ENCODE measurements at regions not wholly inside any gene's neighbourhood (a gene's known extent, or its start where the extent isn't known, plus 50 kb on each side); places are given as distances from the start of the nearest gene placed in this dataset.

DNA sequence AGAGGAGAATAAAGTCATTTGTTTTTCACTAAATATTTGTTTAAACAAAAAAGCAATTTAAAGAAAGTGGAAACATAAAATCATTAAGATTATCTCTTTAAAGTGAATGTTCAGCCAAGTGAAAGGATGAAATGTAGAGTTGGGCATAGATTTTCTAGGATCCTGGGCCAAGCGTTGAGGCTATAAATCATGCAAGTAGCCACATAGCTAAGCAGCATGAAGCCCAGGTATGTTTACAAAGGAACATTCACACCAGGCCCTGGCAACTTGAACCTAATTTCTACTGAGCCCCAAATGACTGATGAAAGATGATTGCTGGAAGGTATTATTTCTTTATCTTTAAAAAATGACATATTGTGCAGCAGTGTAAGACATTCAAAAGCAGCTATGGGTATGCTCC is 461.8 kb downstream of the MAT2B start:
- ChIA-PET POLR2A (no interaction called here), CTCF (ENCODE audit: low intra/inter-chr PET ratio, low total read pairs) (no interaction called here)
- no peaks in the 10 kb centered on the region for H3K4me1 ChIP-seq (ENCODE audit: insufficient read depth, low read length)
- H3K9ac ChIP-seq (ENCODE audit: insufficient read depth, low read depth, low read length): no peak overlapping the region
- no peaks in the 10 kb centered on the region for H3K36me3 ChIP-seq (replicated peaks in 1 of 2; ENCODE audit: control insufficient read depth in 1 of 2, insufficient read depth in 2 of 2, low read length in 2 of 2)
- ATAC-seq: no peak
- H3K79me2 ChIP-seq (ENCODE audit: insufficient read depth, low read length): no peaks in the 10 kb centered on the region
- H3K4me3 ChIP-seq (replicated peaks in 1 of 3; ENCODE audit: insufficient read depth in 1 of 3, low read depth in 2 of 3, low read length in 3 of 3): no peak overlapping the region
- intact Hi-C loops (cut with micrococcal nuclease; ENCODE audit: unreplicated experiment): no loop called here
- TF ChIP-seq ZBTB21 (CRISPR knock-in tag; IDR thresholded peaks at IDR 0.05): no peak
- TF ChIP-seq ZNF224 (CRISPR knock-in tag; IDR thresholded peaks at IDR 0.05): no peak
- no peak for TF ChIP-seq SNAI1 (CRISPR knock-in tag; IDR thresholded peaks at IDR 0.05; ENCODE audit: borderline replicate concordance)
- TF ChIP-seq TOE1 (CRISPR knock-in tag; IDR thresholded peaks at IDR 0.05): no peak
- no peak for TF ChIP-seq ZNF329 (CRISPR knock-in tag; IDR thresholded peaks at IDR 0.05; ENCODE audit: low read depth)
- TF ChIP-seq SIN3A (IDR thresholded peaks at IDR 0.05; ENCODE audit: borderline replicate concordance, low read depth, low read length): no peak
- TF ChIP-seq, protein P1, sequence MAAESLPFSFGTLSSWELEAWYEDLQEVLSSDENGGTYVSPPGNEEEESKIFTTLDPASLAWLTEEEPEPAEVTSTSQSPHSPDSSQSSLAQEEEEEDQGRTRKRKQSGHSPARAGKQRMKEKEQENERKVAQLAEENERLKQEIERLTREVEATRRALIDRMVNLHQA (CRISPR knock-in tag; IDR thresholded peaks at IDR 0.05): no peak
- TF ChIP-seq SMYD3 (CRISPR knock-in tag; IDR thresholded peaks at IDR 0.05): no peak
- TF ChIP-seq KAT8 (CRISPR knock-in tag; IDR thresholded peaks at IDR 0.05): no peak
- no peak for TF ChIP-seq RXRA (CRISPR knock-in tag; IDR thresholded peaks at IDR 0.05)
- no peak for TF ChIP-seq MIXL1 (CRISPR knock-in tag; IDR thresholded peaks at IDR 0.05)
- no peak for TF ChIP-seq ADNP (CRISPR knock-in tag; IDR thresholded peaks at IDR 0.05)
- TF ChIP-seq, protein P2, sequence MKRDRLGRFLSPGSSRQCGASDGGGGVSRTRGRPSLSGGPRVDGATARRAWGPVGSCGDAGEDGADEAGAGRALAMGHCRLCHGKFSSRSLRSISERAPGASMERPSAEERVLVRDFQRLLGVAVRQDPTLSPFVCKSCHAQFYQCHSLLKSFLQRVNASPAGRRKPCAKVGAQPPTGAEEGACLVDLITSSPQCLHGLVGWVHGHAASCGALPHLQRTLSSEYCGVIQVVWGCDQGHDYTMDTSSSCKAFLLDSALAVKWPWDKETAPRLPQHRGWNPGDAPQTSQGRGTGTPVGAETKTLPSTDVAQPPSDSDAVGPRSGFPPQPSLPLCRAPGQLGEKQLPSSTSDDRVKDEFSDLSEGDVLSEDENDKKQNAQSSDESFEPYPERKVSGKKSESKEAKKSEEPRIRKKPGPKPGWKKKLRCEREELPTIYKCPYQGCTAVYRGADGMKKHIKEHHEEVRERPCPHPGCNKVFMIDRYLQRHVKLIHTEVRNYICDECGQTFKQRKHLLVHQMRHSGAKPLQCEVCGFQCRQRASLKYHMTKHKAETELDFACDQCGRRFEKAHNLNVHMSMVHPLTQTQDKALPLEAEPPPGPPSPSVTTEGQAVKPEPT (CRISPR knock-in tag; IDR thresholded peaks at IDR 0.05; ENCODE audit: low read depth): no peak
- TF ChIP-seq ZNF274 (CRISPR knock-in tag; IDR thresholded peaks at IDR 0.05): no peak
- TF ChIP-seq ZC3H4 (CRISPR knock-in tag; IDR thresholded peaks at IDR 0.05; ENCODE audit: borderline replicate concordance): no peak
- TF ChIP-seq PLRG1 (conservative IDR thresholded peaks at IDR 0.05): no peak
- TF ChIP-seq ZNF784 (CRISPR knock-in tag; IDR thresholded peaks at IDR 0.05; ENCODE audit: borderline replicate concordance): no peak
- TF ChIP-seq PHB2 (IDR thresholded peaks at IDR 0.05; ENCODE audit: partially characterized antibody): no peak
- TF ChIP-seq, protein P3, sequence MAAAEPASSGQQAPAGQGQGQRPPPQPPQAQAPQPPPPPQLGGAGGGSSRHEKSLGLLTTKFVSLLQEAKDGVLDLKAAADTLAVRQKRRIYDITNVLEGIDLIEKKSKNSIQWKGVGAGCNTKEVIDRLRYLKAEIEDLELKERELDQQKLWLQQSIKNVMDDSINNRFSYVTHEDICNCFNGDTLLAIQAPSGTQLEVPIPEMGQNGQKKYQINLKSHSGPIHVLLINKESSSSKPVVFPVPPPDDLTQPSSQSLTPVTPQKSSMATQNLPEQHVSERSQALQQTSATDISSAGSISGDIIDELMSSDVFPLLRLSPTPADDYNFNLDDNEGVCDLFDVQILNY (CRISPR knock-in tag; conservative IDR thresholded peaks at IDR 0.05): no peak
- H3K27me3 ChIP-seq (ENCODE audit: control insufficient read depth in 1 of 2, insufficient read depth in 2 of 2, low read length in 2 of 2): no peaks in the 10 kb centered on the region
- no peak for DNase-seq (ENCODE audit: low spot score)
- FAIRE-seq: no peak
- H3K27ac ChIP-seq (ENCODE audit: extremely low read length, insufficient read depth, low read length): no peak overlapping the region
- BruUV-seq (replicated peaks): no TSS peak
- no peaks in the 10 kb centered on the region for H3K9me3 ChIP-seq (ENCODE audit: low read length)
- H4K20me1 ChIP-seq (ENCODE audit: insufficient read depth, low read length): no peaks in the 10 kb centered on the region
- in situ Hi-C loops (cut with HindIII; ENCODE audit: extremely low pct_ligation_motif_present, low pct_unique_long_range_greater_than_20kb): no loop called here
- no peak overlapping the region for H3K4me2 ChIP-seq (ENCODE audit: low read depth, low read length)
- 40% methylated on average over 1 of the region's 1 CpG for whole genome bisulfite sequencing (ENCODE audit: low lambda C conversion rate)
- no peak overlapping the region for H2AFZ ChIP-seq (ENCODE audit: low read length)
